ENCODE measurements at regions not wholly inside any gene's neighbourhood (a gene's known extent, or its start where the extent isn't known, plus 50 kb on each side); places are given as distances from the start of the nearest gene placed in this dataset.

DNA sequence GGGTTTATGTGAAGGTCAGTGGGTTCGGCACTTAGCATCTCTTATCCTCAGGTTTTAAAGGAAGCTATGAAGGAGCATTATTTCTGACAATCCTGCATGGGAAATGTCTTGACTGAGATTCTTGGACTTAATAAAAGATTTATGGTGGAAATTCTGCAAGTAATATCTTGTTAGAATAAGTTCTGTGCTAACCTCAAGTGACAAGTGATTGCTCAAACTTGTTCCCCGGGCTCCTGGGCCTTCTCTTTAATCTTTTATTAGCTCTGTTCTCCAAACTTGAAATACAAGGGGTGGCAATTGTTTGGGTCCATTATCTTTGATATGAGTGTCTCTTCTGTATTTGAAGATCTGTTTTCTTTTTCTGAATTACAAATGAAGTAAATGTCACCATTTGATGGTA is 140.6 kb upstream of the CTBP2 start:
- Histone ChIP-seq H3K27ac (no peak overlapping the region), H3K4me3 (no peak overlapping the region), H3K36me3 (replicated peaks in 1 of 2) (no peaks in the 10 kb centered on the region), H3K9me3 (replicated peaks in 1 of 3) (no peaks in the 10 kb centered on the region), H3K4me1 (replicated peaks in 1 of 2) (no peaks in the 10 kb centered on the region), H3K27me3 (peaks cover 10% of the 10 kb centered on the region)
- DNase-seq: no peak
- WGBS, 4 donors: 72 to 79% (median 74%) methylated on average over 2 of the region's 2 CpGs
- TF ChIP-seq POLR2A (IDR thresholded peaks at IDR 0.05): no peak
- TF ChIP-seq, protein P1, sequence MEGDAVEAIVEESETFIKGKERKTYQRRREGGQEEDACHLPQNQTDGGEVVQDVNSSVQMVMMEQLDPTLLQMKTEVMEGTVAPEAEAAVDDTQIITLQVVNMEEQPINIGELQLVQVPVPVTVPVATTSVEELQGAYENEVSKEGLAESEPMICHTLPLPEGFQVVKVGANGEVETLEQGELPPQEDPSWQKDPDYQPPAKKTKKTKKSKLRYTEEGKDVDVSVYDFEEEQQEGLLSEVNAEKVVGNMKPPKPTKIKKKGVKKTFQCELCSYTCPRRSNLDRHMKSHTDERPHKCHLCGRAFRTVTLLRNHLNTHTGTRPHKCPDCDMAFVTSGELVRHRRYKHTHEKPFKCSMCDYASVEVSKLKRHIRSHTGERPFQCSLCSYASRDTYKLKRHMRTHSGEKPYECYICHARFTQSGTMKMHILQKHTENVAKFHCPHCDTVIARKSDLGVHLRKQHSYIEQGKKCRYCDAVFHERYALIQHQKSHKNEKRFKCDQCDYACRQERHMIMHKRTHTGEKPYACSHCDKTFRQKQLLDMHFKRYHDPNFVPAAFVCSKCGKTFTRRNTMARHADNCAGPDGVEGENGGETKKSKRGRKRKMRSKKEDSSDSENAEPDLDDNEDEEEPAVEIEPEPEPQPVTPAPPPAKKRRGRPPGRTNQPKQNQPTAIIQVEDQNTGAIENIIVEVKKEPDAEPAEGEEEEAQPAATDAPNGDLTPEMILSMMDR (IDR thresholded peaks at IDR 0.05): no peak
- intact Hi-C loops (cut with DNase I): no loop called here

DNA sequence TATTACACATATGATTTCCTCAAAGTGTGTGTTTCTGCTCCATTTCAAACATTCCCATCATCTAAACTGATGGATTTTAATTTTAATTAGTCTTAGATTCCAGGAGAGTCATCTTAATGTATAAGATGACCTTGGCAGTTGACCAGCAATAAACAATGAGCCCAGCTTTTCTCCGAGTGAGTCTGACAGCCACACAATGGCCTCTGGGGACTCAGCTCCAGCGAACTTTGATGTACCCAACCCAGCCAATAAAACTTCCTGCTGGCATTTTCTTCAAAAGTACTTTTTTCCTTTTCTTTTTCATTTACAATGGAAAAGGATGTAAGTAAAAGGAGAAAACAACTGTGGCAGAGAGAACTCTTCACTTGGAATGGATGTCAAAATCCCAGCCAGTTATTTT is 139.1 kb upstream of the CTBP2 start:
- DNase-seq: no peak
- Histone ChIP-seq H3K27me3 (peaks cover 3% of the 10 kb centered on the region), H3K9me3 (replicated peaks in 1 of 3) (no peaks in the 10 kb centered on the region), H3K27ac (no peak overlapping the region), H3K4me1 (replicated peaks in 1 of 2) (no peaks in the 10 kb centered on the region), H3K4me3 (no peak overlapping the region), H3K36me3 (replicated peaks in 1 of 2) (no peaks in the 10 kb centered on the region)
- WGBS, 4 donors: 14 to 22% (median 19%) methylated on average over 2 of the region's 2 CpGs
- intact Hi-C loops (cut with DNase I): no loop called here
- TF ChIP-seq POLR2A (IDR thresholded peaks at IDR 0.05): no peak
- TF ChIP-seq, protein P1 (IDR thresholded peaks at IDR 0.05): no peak

DNA sequence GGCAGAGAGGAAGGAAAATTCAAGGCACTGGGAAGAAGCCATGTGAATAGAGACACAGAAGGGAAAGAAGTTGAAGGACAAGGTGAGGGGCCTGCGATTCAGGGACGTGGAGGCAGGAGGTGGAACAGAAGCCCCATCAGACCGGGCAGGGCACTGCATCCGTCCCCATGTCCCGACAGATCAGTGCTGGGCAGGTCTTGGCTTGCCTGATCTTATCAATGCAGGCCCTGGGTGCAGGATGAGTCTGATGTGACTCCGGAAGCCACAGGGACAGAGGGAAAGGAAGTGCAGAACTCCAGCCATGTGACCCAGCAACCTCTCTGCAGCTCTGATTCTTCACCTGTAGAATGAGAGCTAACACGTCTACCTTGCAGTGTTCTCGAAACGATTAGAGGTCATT is 136.2 kb upstream of the CTBP2 start:
- H3K36me3 ChIP-seq (replicated peaks in 1 of 2): no peaks in the 10 kb centered on the region
- H3K27me3 ChIP-seq: no peaks in the 10 kb centered on the region
- TF ChIP-seq, protein P1 (IDR thresholded peaks at IDR 0.05): no peak
- TF ChIP-seq POLR2A (IDR thresholded peaks at IDR 0.05): no peak
- no peak for DNase-seq
- no peak overlapping the region for H3K4me3 ChIP-seq
- H3K27ac ChIP-seq: no peak overlapping the region
- no peaks in the 10 kb centered on the region for H3K4me1 ChIP-seq (replicated peaks in 1 of 2)
- WGBS, 4 donors: 72 to 84% (median 82%) methylated on average over 8 to 9 of the region's 9 CpGs
- H3K9me3 ChIP-seq (replicated peaks in 1 of 3): no peaks in the 10 kb centered on the region
- intact Hi-C loops (cut with DNase I): no loop called here

DNA sequence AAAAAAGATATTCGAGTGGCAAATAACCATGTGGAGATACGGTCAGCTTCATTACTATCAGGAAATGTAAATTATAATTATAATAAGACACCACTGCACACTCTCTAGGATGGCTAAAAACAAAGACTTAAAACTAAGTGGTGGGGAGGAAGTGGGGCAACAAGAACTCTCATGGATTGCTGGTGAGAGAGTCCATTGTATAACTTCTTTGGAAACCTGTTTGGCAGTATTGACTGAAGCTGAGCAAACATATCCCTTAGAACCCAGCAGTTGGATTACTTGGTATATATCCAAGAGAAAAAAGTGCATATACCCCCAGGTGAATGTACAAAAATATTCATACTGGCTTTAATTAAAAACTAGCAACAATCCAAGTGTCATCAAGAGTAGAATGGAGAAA is 133.7 kb upstream of the CTBP2 start:
- H3K4me3 ChIP-seq: no peak overlapping the region
- WGBS, 4 donors: 82 to 88% (median 86%) methylated on average over 2 of the region's 2 CpGs
- no peak for DNase-seq
- no peaks in the 10 kb centered on the region for H3K27me3 ChIP-seq
- intact Hi-C loops (cut with DNase I): no loop called here
- H3K27ac ChIP-seq: no peak overlapping the region
- H3K4me1 ChIP-seq (replicated peaks in 1 of 2): no peaks in the 10 kb centered on the region
- TF ChIP-seq, protein P1 (IDR thresholded peaks at IDR 0.05): no peak
- no peak for TF ChIP-seq POLR2A (IDR thresholded peaks at IDR 0.05)
- H3K36me3 ChIP-seq (replicated peaks in 1 of 2): no peaks in the 10 kb centered on the region
- H3K9me3 ChIP-seq (replicated peaks in 1 of 3): no peaks in the 10 kb centered on the region

Measured in adrenal gland (tissue), 9 donors.